DOHH2 (cell line): ENCODE measurements at regions not wholly inside any gene's neighbourhood (a gene's known extent, or its start where the extent isn't known, plus 50 kb on each side); places are given as distances from the start of the nearest gene placed in this dataset.

ENCODE experiments used
- EZH2phosphoT487 ChIP-seq: fragments of 200-600 bp; sonication (generic); IDR thresholded peaks from 2 replicates; pipeline ENCODE4 v1.6.1; 2017; ENCODE audit warnings: borderline replicate concordance, mild to moderate bottlenecking, antibody characterized with exemption, low read length, moderate library complexity, mixed read lengths
- TF ChIP-seq, protein P1 (sequence below): fragments of 200-600 bp; sonication (generic); IDR thresholded peaks from one replicate; pipeline ENCODE4 v1.5.1; 2014; ENCODE audit warnings: antibody characterized with exemption, mild to moderate bottlenecking, low read depth, low read length; ENCODE audit not compliant: poor library complexity, severe bottlenecking

DNA sequence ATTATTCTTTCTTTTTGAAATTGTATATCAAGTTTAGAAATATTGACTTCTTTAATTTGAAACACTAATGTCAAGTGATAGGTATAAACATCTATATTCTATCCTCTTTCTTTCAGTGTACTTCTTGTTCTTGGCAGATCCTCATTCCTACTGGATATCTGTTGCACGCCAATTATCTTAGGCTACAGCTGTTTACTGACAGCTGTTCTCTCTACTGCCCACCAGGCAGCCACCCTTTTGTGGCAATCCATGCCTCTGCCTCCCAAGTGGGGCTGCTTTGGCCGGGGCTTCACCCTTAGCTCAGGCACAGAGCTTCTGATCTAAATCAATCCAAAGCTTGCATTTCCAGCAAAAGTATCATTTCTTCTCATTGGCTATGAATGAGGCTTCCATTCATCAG lies 50.6 kb upstream of the ITSN2 start:
- TF ChIP-seq, protein P1, sequence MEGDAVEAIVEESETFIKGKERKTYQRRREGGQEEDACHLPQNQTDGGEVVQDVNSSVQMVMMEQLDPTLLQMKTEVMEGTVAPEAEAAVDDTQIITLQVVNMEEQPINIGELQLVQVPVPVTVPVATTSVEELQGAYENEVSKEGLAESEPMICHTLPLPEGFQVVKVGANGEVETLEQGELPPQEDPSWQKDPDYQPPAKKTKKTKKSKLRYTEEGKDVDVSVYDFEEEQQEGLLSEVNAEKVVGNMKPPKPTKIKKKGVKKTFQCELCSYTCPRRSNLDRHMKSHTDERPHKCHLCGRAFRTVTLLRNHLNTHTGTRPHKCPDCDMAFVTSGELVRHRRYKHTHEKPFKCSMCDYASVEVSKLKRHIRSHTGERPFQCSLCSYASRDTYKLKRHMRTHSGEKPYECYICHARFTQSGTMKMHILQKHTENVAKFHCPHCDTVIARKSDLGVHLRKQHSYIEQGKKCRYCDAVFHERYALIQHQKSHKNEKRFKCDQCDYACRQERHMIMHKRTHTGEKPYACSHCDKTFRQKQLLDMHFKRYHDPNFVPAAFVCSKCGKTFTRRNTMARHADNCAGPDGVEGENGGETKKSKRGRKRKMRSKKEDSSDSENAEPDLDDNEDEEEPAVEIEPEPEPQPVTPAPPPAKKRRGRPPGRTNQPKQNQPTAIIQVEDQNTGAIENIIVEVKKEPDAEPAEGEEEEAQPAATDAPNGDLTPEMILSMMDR, result no peak
- TF ChIP-seq EZH2phosphoT487, result no peak
